Activated naive CD8-positive, alpha-beta T cell (primary cell): ENCODE measurements at regions not wholly inside any gene's neighbourhood (a gene's known extent, or its start where the extent isn't known, plus 50 kb on each side); places are given as distances from the start of the nearest gene placed in this dataset.
A peak's percentile ranks its signal among the peaks of the same experiment; 100 is the strongest.
"Not testable (repeated sequence)": the region's sequence is repeated elsewhere in the genome, so short reads cannot be mapped to it uniquely, and the experiment has no call there.

ENCODE experiments used
- H3K27ac Mint-ChIP-seq: one replicate; pipeline ENCODE4 v1.8.0; 2021; ENCODE audit warnings: mixed read lengths
- H3K27me3 Mint-ChIP-seq: one replicate; pipeline ENCODE4 v1.8.0; 2021; ENCODE audit warnings: mixed read lengths
- H3K36me3 Mint-ChIP-seq: one replicate; pipeline ENCODE4 v1.8.0; 2021; ENCODE audit warnings: mixed read lengths
- H3K4me1 Mint-ChIP-seq: one replicate; pipeline ENCODE4 v1.8.0; 2021; ENCODE audit warnings: low read depth, mixed read lengths
- H3K4me3 Mint-ChIP-seq: one replicate; pipeline ENCODE4 v1.8.0; 2021; ENCODE audit warnings: mild to moderate bottlenecking, mixed read lengths
- H3K9me3 Mint-ChIP-seq: one replicate; pipeline ENCODE4 v1.8.0; 2021; ENCODE audit warnings: low read depth, mixed read lengths

DNA sequence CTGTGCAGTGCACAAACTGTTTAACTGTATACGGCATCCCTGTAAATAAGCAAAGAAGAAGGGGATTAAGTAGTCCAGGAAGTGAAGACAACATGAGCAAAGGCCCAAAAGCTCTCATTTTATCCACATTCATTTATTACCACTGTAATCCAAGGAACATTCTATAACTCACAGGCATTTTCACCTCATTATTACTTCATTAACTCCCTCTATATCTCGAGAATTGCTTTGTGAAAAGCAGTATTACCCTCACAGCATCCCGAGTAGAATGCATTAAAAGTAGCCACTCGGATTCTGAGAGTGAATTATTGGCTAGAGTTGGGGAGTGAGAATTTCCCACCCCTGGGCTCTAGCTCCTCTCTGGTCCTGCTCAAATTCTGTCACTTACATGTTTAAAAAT, 51.0 kb upstream of the CHCHD3 start:
- Mint-ChIP-seq H3K36me3 (no peaks in the 10 kb centered on the region), H3K27ac (no peak overlapping the region), H3K4me3 (no peak overlapping the region), H3K4me1 (no peaks in the 10 kb centered on the region), H3K27me3 (peaks cover 5% of the 10 kb centered on the region), H3K9me3 (no peaks in the 10 kb centered on the region)

DNA sequence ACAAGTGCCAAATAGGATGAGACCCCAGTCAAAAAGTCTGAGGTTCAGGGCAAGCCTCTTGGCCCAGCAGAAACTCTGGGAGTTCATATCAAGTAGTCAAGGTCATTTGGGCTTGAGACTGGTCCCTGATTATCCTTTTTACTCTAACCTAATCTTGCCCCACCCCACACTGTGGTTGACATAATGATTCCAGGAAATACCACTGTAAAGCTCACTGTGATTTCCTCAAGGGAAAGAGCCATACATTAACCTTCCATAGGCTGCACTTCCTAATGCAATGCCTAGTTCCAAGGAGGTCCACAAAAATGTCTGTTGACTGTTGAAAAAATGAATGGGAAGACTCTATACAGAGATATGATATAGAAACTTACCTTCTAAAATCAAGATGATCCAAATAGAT, 52.9 kb upstream of the CHCHD3 start:
- Mint-ChIP-seq H3K4me1 (no peaks in the 10 kb centered on the region), H3K36me3 (no peaks in the 10 kb centered on the region), H3K27ac (no peak overlapping the region), H3K9me3 (no peaks in the 10 kb centered on the region), H3K27me3 (peaks cover 2% of the 10 kb centered on the region), H3K4me3 (no peak overlapping the region)

DNA sequence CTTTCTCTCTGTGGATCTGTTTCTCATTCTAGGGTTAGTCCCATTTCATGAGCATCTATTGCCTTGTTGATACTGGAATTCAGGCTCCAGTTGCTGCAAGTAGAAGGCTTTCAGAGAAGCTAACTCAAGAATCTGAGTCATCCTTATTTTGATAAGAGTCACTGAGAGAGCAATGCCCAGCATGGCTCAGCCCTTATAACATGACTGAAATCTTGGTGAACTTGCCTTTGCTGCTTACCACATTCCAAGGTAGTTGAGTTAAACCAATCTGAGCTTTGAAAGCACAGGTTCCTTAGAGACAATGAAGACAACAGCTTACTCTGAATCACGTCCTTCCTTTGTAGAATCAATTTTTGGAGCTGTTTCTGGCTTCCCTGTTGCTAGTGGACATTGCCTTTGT, 53.6 kb upstream of the CHCHD3 start:
- no peaks in the 10 kb centered on the region for H3K4me1 Mint-ChIP-seq
- H3K9me3 Mint-ChIP-seq = no peaks in the 10 kb centered on the region
- H3K27ac Mint-ChIP-seq = no peak overlapping the region
- H3K27me3 Mint-ChIP-seq = peaks cover 4% of the 10 kb centered on the region
- no peaks in the 10 kb centered on the region for H3K36me3 Mint-ChIP-seq
- H3K4me3 Mint-ChIP-seq = no peak overlapping the region

DNA sequence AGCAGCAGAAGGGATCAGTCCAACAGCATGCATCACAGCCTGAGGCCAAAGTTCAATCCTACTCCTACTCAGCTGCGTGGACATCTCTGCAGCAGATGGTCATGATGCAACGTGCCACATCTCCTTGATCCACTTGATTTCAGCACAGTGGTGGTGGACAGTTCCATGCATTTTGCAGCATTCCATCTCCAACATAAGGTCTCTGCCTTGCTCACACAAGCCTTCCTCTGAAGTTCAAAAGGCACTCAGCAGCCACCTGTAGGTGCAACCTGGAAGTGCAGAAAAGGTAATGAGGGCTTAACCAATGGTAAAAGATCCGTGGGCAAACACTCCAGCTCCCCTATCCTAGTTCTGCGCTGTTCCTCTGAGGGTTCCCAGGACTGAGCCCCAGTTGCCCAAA, 57.5 kb upstream of the CHCHD3 start:
- Mint-ChIP-seq H3K36me3 (no peaks in the 10 kb centered on the region), H3K4me3 (no peak overlapping the region), H3K9me3 (no peaks in the 10 kb centered on the region), H3K27ac (no peak overlapping the region), H3K27me3 (peaks cover 4% of the 10 kb centered on the region), H3K4me1 (no peaks in the 10 kb centered on the region)

DNA sequence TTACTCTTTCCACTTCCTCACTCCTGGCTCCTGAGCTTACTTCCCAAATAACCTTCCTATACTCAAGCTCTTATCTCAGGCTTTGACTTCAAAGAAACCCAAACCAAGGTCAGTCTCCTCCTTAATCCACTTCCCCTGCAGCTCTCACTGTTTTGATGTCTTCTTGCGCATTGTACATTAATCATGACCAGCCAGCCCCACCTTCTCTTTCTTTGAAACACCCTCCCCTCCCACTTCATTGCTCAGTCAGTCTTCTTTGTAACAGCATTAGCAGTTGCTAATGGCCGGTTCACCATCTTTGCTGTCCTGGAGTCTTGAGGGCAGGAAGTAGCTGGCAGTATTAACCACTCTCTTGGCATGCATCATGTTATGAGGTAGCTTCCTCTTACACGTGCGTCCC, 57.9 kb upstream of the CHCHD3 start:
- Mint-ChIP-seq H3K27ac (no peak overlapping the region), H3K9me3 (no peaks in the 10 kb centered on the region), H3K4me3 (no peak overlapping the region), H3K36me3 (no peaks in the 10 kb centered on the region), H3K27me3 (peaks cover 4% of the 10 kb centered on the region), H3K4me1 (no peaks in the 10 kb centered on the region)

DNA sequence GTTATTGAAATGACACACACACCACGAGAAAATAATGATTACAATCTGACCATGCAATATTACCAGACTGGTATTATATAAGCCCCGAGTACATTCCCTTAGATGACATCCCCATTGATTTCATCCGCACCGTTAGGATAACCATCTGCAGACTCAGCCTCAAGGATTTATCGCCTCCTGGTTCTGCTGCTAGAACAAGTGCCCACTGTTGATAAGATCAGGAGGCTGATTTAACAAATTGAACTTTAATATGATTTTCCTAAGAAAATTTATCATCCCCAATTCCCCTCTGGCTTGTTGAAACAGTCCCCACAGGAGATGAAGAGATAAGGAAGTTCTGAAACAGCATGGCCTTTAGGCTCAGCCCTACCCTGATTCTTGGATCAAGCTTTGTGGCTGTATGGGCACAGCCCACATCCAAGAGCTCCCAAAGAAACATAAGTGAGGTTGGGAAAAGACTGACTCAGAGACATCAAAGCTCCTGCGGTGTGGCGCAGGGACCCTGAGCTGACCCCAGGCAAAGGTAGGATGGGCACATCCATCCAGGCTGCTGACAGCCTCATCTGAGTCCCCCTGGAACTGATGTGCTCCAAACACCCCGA, 59.2 kb upstream of the CHCHD3 start:
- H3K4me3 Mint-ChIP-seq = no peak overlapping the region
- H3K9me3 Mint-ChIP-seq = no peaks in the 10 kb centered on the region
- H3K4me1 Mint-ChIP-seq = no peaks in the 10 kb centered on the region
- H3K27ac Mint-ChIP-seq = no peak overlapping the region
- no peaks in the 10 kb centered on the region for H3K36me3 Mint-ChIP-seq
- peaks cover 4% of the 10 kb centered on the region for H3K27me3 Mint-ChIP-seq

DNA sequence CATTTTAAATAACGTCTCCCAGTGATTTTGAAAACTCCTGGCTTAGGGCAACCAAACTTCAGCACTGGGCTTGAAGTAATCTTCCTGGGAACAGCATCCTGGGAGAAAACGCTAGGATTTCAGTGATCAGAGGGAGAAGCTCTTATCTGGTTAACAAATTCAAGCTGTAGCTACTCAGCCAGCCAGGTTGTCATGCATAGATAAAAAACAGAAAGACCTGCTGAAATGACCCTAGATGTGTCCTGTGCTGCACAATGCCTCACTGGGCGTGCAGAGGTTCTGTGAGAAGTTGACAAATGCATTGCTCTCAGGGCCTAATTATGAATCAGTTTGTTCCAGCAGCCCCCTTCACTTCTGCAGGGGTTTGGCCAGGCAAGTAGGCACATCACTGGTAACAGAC, 68.9 kb upstream of the CHCHD3 start:
- Mint-ChIP-seq H3K27me3 (peaks cover 5% of the 10 kb centered on the region), H3K4me3 (no peak overlapping the region), H3K36me3 (no peaks in the 10 kb centered on the region), H3K4me1 (no peaks in the 10 kb centered on the region), H3K27ac (no peak overlapping the region), H3K9me3 (no peaks in the 10 kb centered on the region)

DNA sequence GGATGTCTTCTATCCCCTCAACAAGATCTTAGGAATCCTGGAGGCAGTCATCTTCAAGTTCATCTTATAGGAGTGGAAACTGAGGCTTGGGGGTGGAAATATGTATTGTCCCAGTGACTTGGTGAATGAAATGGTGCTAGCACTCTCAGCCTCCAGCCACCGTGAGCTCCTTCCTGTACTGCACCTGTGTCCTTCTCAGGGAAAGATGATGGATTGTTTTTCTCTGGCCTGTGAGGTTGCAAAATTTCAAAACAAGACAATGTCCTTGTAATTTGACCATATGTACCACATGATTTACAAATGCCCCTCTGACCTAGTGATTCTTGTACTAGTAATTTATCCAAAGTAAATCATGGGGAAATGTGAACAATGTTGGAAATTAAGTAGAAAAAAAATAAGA, 71.0 kb upstream of the CHCHD3 start:
- H3K27me3 Mint-ChIP-seq = peaks cover 4% of the 10 kb centered on the region
- H3K36me3 Mint-ChIP-seq = no peaks in the 10 kb centered on the region
- no peak overlapping the region for H3K4me3 Mint-ChIP-seq

DNA sequence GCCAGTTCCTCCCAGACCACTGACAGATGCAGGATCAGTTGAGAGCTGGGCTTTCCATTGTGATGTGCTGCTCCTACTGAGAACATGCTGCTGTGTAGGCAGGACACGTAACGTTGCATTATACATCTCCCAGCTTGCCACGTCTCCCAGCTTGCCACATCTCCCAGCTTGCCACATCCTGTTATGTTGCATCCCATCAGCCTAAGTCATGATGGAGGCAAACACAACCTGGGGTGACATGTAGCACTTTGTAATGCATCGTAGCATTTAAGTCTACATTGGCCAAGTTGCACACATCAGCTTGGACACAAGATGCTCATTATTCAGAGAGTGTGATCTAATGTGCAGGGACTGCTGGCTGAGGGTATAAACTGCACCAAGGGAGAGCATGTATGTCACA, 73.3 kb upstream of the CHCHD3 start:
- Mint-ChIP-seq H3K27me3 (peaks cover 1% of the 10 kb centered on the region), H3K27ac (no peak overlapping the region), H3K4me1 (no peaks in the 10 kb centered on the region), H3K4me3 (no peak overlapping the region), H3K36me3 (no peaks in the 10 kb centered on the region), H3K9me3 (no peaks in the 10 kb centered on the region)

More for the DNA sequence above, 71.0 kb upstream of the CHCHD3 start:
- Mint-ChIP-seq H3K27ac (no peak overlapping the region), H3K4me1 (no peaks in the 10 kb centered on the region), H3K9me3 (no peaks in the 10 kb centered on the region)

DNA sequence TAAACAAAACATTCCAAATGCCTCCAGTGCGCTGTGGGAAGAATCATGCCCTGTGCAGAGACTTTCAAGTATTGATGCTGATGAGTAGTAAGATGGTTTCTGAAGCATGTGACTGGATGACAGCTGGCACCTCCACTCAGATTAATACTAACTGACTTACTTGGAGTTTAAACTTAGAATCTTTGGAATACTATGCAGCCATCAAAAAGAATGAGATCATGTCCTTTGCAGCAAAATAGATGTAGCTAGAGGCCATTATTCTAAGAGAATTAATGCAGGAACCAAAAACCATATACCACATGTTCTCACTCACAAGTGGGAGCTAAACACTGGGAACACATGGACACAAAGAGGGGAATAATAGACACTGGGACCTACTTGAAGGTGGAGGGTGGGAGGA, 73.8 kb upstream of the CHCHD3 start:
- Mint-ChIP-seq H3K36me3 (no peaks in the 10 kb centered on the region), H3K9me3 (no peaks in the 10 kb centered on the region), H3K4me1 (no peaks in the 10 kb centered on the region), H3K27me3 (peaks cover 1% of the 10 kb centered on the region), H3K27ac (no peak overlapping the region), H3K4me3 (no peak overlapping the region)

DNA sequence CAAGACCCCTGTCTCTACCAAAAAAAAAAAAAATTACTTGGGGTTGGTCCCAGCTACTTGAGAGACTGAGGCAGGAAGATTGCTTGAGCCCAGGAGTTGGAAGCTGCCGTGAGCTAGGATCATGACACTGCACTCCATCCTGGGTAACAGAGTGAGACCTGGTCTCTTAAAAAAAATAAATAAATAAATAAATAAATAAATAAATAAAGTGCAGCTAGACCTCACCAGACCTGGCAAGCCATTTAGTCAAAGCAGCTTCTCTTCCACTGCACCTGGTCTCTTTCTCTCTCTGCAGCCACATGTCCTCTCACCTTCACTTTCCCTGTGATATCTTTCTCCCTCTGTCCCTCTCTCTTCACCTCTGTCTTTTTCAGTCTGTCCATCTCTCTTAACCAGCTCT, 75.2 kb upstream of the CHCHD3 start:
- H3K4me1 Mint-ChIP-seq = no peaks in the 10 kb centered on the region
- H3K27ac Mint-ChIP-seq = peak overlapping the region; percentile 5
- H3K27me3 Mint-ChIP-seq = peaks cover 4% of the 10 kb centered on the region
- no peaks in the 10 kb centered on the region for H3K36me3 Mint-ChIP-seq
- H3K4me3 Mint-ChIP-seq = no peak overlapping the region
- H3K9me3 Mint-ChIP-seq = no peaks in the 10 kb centered on the region

DNA sequence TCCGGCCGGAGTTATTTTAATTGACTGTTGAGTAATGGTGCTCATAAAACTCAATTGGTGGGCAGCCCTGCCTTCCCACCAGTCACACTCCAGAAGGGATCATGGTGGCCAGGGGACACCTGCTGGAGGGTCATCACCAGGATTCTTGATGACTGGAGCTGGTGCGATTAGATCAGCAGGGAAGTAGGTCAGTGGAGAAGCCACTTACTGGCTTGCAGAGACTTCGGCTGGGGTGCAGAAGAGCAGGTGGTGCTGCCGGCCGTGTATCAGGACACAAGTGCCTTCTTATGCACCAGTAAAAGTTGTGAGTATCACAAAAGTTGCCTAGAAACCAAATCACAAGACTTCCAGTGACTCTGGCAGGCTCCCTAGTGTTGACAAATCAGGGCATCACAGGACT, 82.6 kb upstream of the CHCHD3 start:
- no peak overlapping the region for H3K27ac Mint-ChIP-seq
- H3K4me1 Mint-ChIP-seq = no peaks in the 10 kb centered on the region
- no peaks in the 10 kb centered on the region for H3K9me3 Mint-ChIP-seq
- H3K4me3 Mint-ChIP-seq = no peak overlapping the region
- H3K27me3 Mint-ChIP-seq = peaks cover 12% of the 10 kb centered on the region
- H3K36me3 Mint-ChIP-seq = no peaks in the 10 kb centered on the region

DNA sequence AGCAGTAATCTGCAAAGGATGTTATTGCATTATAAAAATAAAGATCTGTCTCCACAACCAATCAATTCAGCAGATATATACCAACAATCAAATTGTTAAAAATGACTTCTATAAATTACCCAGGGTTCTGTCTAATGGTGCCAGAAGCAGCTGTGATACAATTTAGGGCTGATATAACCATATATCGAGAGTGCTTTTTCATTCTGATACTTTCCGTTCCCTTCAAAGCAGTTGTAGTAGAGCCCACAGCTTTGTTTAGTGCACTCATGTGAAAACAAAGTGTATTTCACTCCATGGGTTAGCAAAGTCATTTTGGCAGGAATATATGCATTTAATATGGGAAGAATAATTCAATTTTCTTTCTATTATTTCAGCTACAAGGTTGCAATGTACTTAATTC, 83.1 kb upstream of the CHCHD3 start:
- peaks cover 12% of the 10 kb centered on the region for H3K27me3 Mint-ChIP-seq
- H3K9me3 Mint-ChIP-seq = no peaks in the 10 kb centered on the region
- no peaks in the 10 kb centered on the region for H3K36me3 Mint-ChIP-seq
- H3K4me3 Mint-ChIP-seq = no peak overlapping the region
- no peak overlapping the region for H3K27ac Mint-ChIP-seq
- H3K4me1 Mint-ChIP-seq = no peaks in the 10 kb centered on the region

DNA sequence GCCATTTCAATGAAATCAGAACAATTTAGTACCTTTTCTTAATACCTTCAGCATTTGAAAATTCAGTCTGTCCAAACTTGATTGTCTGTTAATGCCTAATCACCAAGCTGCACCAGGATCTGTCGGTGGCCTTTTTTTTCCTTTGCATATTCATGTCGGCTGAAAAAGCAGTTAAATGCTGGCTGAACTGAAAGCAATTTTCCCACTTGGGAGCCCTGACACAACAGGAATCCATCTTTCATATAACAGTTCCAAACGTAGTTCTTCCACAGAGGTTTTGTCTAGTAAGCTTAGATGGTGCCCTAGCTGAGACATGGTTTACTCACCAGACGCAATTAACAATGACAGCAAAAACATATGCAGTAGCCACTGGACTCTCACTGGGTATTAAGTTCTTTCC, 83.6 kb upstream of the CHCHD3 start:
- Mint-ChIP-seq H3K27me3 (peaks cover 12% of the 10 kb centered on the region), H3K27ac (no peak overlapping the region), H3K36me3 (no peaks in the 10 kb centered on the region), H3K4me3 (no peak overlapping the region), H3K4me1 (no peaks in the 10 kb centered on the region), H3K9me3 (no peaks in the 10 kb centered on the region)

DNA sequence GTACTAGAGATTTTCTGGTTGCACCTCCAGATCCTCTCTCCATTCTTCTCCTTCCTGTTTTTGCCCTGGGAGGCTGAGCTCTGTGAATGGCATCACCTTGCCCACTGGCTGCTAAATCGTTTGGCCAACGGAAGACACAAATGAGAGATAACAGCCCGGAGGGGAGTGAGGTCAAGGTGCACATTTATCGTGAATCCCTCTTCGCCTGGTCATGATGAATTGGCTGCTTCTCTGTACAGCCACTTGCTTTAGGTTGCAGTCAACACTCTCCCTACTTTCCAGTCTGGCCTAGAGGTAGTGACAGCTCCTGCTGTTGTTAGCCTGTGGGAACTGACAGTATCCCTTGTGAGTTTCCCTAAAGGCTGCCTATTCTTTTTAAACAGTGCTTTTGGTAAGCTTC, 85.4 kb upstream of the CHCHD3 start:
- Mint-ChIP-seq H3K36me3 (no peaks in the 10 kb centered on the region), H3K9me3 (no peaks in the 10 kb centered on the region), H3K27ac (no peak overlapping the region), H3K27me3 (peaks cover 11% of the 10 kb centered on the region), H3K4me1 (no peaks in the 10 kb centered on the region), H3K4me3 (no peak overlapping the region)

DNA sequence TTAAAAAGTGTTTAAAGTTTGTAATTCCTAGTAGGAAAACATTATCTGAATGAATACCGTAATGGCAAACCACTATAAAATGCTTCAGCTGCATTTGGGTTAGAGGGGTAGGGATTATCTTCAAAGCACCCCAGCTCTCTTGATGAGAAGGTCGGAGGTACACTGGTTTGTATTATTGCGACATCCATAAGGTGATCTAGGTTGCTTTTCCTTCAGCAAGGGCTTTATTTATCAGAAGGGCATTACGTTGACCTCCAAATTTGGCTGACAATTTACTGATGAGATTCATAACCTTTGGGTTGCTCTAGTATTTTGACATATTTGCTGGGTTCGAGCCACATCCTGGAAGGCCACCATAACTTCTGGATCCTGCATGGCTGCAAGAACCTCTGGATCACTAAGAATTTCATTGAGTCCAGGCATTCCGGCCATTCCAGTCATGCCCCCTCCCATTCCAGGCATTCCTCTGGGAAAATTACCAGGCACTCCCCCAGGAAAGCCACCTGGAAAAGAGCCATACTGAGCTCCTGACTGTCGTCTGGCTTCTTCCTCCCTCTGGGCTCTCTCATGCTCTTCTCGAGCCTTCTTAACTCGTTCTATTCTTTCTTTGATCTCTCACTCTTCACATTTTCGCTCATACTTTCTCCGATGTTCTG, 83.6 kb upstream of the EXOC4 start:
- H3K4me3 Mint-ChIP-seq, H3K27ac Mint-ChIP-seq, H3K27me3 Mint-ChIP-seq, H3K4me1 Mint-ChIP-seq, H3K9me3 Mint-ChIP-seq, H3K36me3 Mint-ChIP-seq: not testable (repeated sequence)
